Heart left ventricle (tissue), 16 donors: ENCODE measurements at regions not wholly inside any gene's neighbourhood (a gene's known extent, or its start where the extent isn't known, plus 50 kb on each side); places are given as distances from the start of the nearest gene placed in this dataset.
A peak's percentile ranks its signal among the peaks of the same experiment; 100 is the strongest.

Experiments
- ATAC-seq, 4 donors: fragments of 200-7000 bp; cut with Tn5 transposase; one replicate each; pipeline ENCODE4 v1.9.1; 2020 to 2022; ENCODE audit warnings: moderate library complexity in 4 of 4, mild to moderate bottlenecking in 3 of 4, moderate number of reproducible peaks in 1 of 4
- DNase-seq, 5 donors: peaks; one replicate each; pipeline ENCODE4 v3.0.0-alpha.2; 2020
- H3K27ac ChIP-seq, 12 donors: fragments of 200-600 bp; sonication (generic) in 4 of 12; one replicate each; pipeline versions ENCODE4 v1.5.0 to v1.8.0; 2016 to 2022; ENCODE audit warnings: mild to moderate bottlenecking in 2 of 12
- H3K27me3 ChIP-seq, 9 donors: fragments of 200-600 bp; sonication (generic) in 2 of 9; one replicate each; pipeline versions ENCODE4 v1.5.1 to v1.8.0; 2016 to 2022; ENCODE audit warnings: mild to moderate bottlenecking in 3 of 9
- H3K36me3 ChIP-seq, 9 donors: fragments of 200-600 bp; sonication (generic) in 2 of 9; one replicate each; pipeline versions ENCODE4 v1.5.0 to v1.8.0; 2018 to 2022; ENCODE audit warnings: mild to moderate bottlenecking in 2 of 9
- H3K4me1 ChIP-seq, 12 donors: fragments of 200-600 bp; sonication (generic) in 4 of 12; one replicate each; pipeline versions ENCODE4 v1.5.0 to v1.8.0; 2016 to 2022; ENCODE audit warnings: mild to moderate bottlenecking in 3 of 12
- H3K4me3 ChIP-seq, 12 donors: fragments of 200-600 bp; sonication (generic) in 4 of 12; one replicate each; pipeline versions ENCODE4 v1.5.0 to v1.8.0; 2017 to 2022; ENCODE audit warnings: mild to moderate bottlenecking in 9 of 12, moderate library complexity in 4 of 12
- H3K9me3 ChIP-seq, 12 donors: fragments of 200-600 bp; sonication (generic) in 4 of 12; one replicate each; pipeline versions ENCODE4 v1.5.0 to v1.8.0; 2016 to 2022; ENCODE audit warnings: mild to moderate bottlenecking in 1 of 12
- POLR2A ChIP-seq, 2 donors: fragments of 450-650 bp; IDR thresholded peaks; one replicate each; pipeline ENCODE4 v1.6.1; 2017; ENCODE audit warnings: antibody characterized with exemption in 2 of 2, mild to moderate bottlenecking in 2 of 2, moderate library complexity in 2 of 2
- WGBS, 4 donors: extraction: QIAGEN DNeasy Blood & Tissue Kit in 2 of 4; methylation state at CpG; one replicate each; pipeline versions ENCODE4 v1.1.5 to v1.1.7; 2013 to 2018; 5-methylcytosine and 5-hydroxymethylcytosine counted together
- intact Hi-C, 10 donors: fragments of 100-400 bp; cut with DNase I; formaldehyde crosslinking; loops; one replicate each; pipeline versions ENCODE4 v1.11.1 to v1.14.2; 2022
- TF ChIP-seq, protein P1 (sequence below), 12 donors: fragments of 200-600 bp; sonication (generic) in 4 of 12; IDR thresholded peaks; one replicate each; pipeline versions ENCODE4 v1.5.0 to v1.8.0; 2018 to 2022; ENCODE audit warnings: antibody characterized with exemption in 12 of 12, mild to moderate bottlenecking in 5 of 12
- donor health status: ischemic (EF 13 %, LVEDD 7.1; RV severe dilation, severe dysfunction).
- donor health status: healthy with polysubstance abuse.
- donor health status: DM: no; HTN: yes; CAD: no.
- donor health status: DM: no; HTN: no; CAD: no.
- donor health status: ischemic (EF 25% LVEDD 6.9; RV normal size, moderate dysfunction).
- donor health status: ischemic (EF 25% LVEDD 5.7; RV mildly dilated, moderate dysfunction).
- donor health status: healthy.
- donor health status: DM: yes; HTN: yes; CAD: no.
- donor health status: ischemic (EF 35%, LVEDD 5.7; RV mildly dilated, moderate dysfunction).
- donor health status: nonischemic (EF 11% LVEDD 7.7; RV severe dilation, severe dysfunction).
- donor health status: DM: yes; HTN: yes; CAD: no.
- donor health status: PGD.
- donor health status: ischemic (EF 29% LVEDD 5.4; RV normal size, mild dysfunction).
- donor health status: nonischemic (EF 23%, LVEDD 6.1; RV moderate dilation, normal function).

GRCh38 chr5:6907320-6907918 lies 194.2 kb downstream of the TENT4A start:
- no peak for DNase-seq
- no peak for TF ChIP-seq POLR2A (IDR thresholded peaks at IDR 0.05)
- TF ChIP-seq, protein P1, sequence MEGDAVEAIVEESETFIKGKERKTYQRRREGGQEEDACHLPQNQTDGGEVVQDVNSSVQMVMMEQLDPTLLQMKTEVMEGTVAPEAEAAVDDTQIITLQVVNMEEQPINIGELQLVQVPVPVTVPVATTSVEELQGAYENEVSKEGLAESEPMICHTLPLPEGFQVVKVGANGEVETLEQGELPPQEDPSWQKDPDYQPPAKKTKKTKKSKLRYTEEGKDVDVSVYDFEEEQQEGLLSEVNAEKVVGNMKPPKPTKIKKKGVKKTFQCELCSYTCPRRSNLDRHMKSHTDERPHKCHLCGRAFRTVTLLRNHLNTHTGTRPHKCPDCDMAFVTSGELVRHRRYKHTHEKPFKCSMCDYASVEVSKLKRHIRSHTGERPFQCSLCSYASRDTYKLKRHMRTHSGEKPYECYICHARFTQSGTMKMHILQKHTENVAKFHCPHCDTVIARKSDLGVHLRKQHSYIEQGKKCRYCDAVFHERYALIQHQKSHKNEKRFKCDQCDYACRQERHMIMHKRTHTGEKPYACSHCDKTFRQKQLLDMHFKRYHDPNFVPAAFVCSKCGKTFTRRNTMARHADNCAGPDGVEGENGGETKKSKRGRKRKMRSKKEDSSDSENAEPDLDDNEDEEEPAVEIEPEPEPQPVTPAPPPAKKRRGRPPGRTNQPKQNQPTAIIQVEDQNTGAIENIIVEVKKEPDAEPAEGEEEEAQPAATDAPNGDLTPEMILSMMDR (IDR thresholded peaks at IDR 0.05) = no peak
- Histone ChIP-seq H3K36me3 (no peaks in the 10 kb centered on the region), H3K27me3 (peaks cover 0 to 9% (median 0%) of the 10 kb centered on the region in 9 donors), H3K4me3 (no peak overlapping the region), H3K9me3 (no peaks in the 10 kb centered on the region), H3K27ac (no peak overlapping the region), H3K4me1 (peaks cover 0 to 3% (median 0%) of the 10 kb centered on the region in 12 donors)
- intact Hi-C loops = no loop called here
- WGBS, 4 donors = 67 to 75% (median 70%) methylated on average over 8 of the region's 8 CpGs
- no peak for ATAC-seq

DNA sequence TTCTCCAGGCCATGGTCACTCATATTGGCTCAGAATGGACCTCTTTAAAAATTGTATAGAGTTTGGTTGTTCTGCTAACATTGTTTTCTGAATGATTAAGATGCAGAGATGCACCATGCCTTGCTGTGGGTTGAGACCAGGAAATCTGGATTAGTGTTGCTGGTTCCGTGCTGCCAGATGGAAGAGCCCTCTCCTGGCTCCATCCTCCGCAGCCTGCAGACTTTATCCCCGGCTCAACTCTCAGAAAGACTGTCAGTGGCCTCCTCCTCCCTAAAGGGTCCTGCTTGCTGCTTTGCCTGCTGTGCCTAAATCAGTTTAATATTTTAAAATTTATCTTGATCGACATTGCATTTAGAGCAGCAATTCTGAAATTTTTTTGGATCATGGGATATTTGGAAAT lies 196.7 kb downstream of the TENT4A start:
- Histone ChIP-seq H3K27ac (peak overlapping the region in 1 of 12 donors; percentile 46), H3K4me1 (no peaks in the 10 kb centered on the region)
- intact Hi-C loops = no loop called here

GRCh38 chr5:6910950-6911349 lies 197.7 kb downstream of the TENT4A start:
- 57 to 60% (median 58%) methylated on average over 3 of the region's 3 CpGs for WGBS, 4 donors
- Histone ChIP-seq H3K27ac (peak overlapping the region in 1 of 12 donors; percentile 46), H3K36me3 (no peaks in the 10 kb centered on the region), H3K9me3 (no peaks in the 10 kb centered on the region), H3K4me1 (no peaks in the 10 kb centered on the region), H3K4me3 (no peak overlapping the region), H3K27me3 (peaks cover 0 to 22% (median 0%) of the 10 kb centered on the region in 9 donors)
- ATAC-seq (no peak), DNase-seq (no peak)
- no peak for TF ChIP-seq POLR2A (IDR thresholded peaks at IDR 0.05)
- TF ChIP-seq, protein P1 (IDR thresholded peaks at IDR 0.05) = no peak
- intact Hi-C loops = no loop called here

More for the DNA sequence above, 196.7 kb downstream of the TENT4A start:
- no peak for DNase-seq
- 62 to 73% (median 67%) methylated on average over 4 of the region's 4 CpGs for WGBS, 4 donors
- Histone ChIP-seq H3K36me3 (no peaks in the 10 kb centered on the region), H3K9me3 (no peaks in the 10 kb centered on the region), H3K27me3 (peaks cover 0 to 16% (median 0%) of the 10 kb centered on the region in 9 donors), H3K4me3 (no peak overlapping the region)
- ATAC-seq = no peak
- no peak for TF ChIP-seq POLR2A (IDR thresholded peaks at IDR 0.05)
- TF ChIP-seq, protein P1 (IDR thresholded peaks at IDR 0.05) = no peak

DNA sequence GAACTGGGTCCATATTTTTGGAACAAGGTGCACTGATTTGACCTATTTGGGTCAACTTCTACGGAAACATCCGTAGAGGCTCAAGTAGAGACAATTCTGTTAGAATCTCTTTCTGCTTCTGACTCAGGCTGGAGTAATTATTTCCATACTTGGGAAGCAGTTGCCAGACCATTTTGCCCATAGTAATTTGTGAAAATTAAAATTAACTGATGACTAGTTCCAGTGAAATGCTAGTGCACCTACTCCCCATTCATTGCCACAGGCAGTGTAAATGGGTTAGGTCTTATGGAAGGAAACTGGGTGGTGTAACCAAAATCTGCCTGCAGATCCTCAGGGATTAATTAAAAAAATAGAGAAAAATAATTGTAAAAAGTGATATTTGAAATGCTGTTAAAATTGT lies 201.1 kb downstream of the TENT4A start:
- intact Hi-C loops = no loop called here
- DNase-seq (no peak), ATAC-seq (no peak)
- H3K36me3 ChIP-seq = no peaks in the 10 kb centered on the region
- peaks cover 0 to 22% (median 0%) of the 10 kb centered on the region in 9 donors for H3K27me3 ChIP-seq
- no peak overlapping the region for H3K4me3 ChIP-seq
- H3K9me3 ChIP-seq = peaks cover 0 to 11% (median 0%) of the 10 kb centered on the region in 12 donors
- TF ChIP-seq POLR2A (IDR thresholded peaks at IDR 0.05) = no peak
- TF ChIP-seq, protein P1 (IDR thresholded peaks at IDR 0.05) = no peak
- 84 to 93% (median 89%) methylated on average over 2 of the region's 2 CpGs for WGBS, 4 donors
- no peak overlapping the region for H3K27ac ChIP-seq
- no peaks in the 10 kb centered on the region for H3K4me1 ChIP-seq
